IMR-90 (cell line): ENCODE measurements at regions not wholly inside any gene's neighbourhood (a gene's known extent, or its start where the extent isn't known, plus 50 kb on each side); places are given as distances from the start of the nearest gene placed in this dataset.

Source experiments
- ATAC-seq: fragments of 200-7000 bp; cut with Tn5 transposase; 2 replicates; pipeline ENCODE4 v1.9.1; 2020; ENCODE audit warnings: low read depth, mild to moderate bottlenecking, moderate library complexity
- BruUV-seq: library from RNA; stranded (reverse); fragments of 400-500 nt; replicated peaks from 2 replicates; lab custom pipeline; 2021; lab: Mats Ljungman, UMichigan
- CTCF ChIA-PET: fragments of 300-600 bp; formaldehyde crosslinking; extraction: SDS; loops from one replicate; lab custom pipeline; 2021; ENCODE audit warnings: antibody characterized with exemption; lab: Yijun Ruan, JAX
- POLR2A ChIA-PET: fragments of 300-600 bp; sonication (Branson Sonifier 250); formaldehyde crosslinking; loops from one replicate; lab custom pipeline; 2022; ENCODE audit warnings: antibody characterized with exemption; ENCODE audit not compliant: unreplicated experiment; lab: Charles Lee
- DNase-seq: peaks from one replicate; pipeline ENCODE4 v3.0.0; 2013
- H2AFZ ChIP-seq: replicated peaks from 2 replicates; pipeline ENCODE3; 2013; ENCODE audit warnings: low read length, mild to moderate bottlenecking; ENCODE audit not compliant: poor library complexity
- H2AK5ac ChIP-seq: 2 replicates; pipeline ENCODE4 v1.6.1; 2013; ENCODE audit warnings: low read depth, low read length, inconsistent platforms
- H2AK9ac ChIP-seq: replicated peaks from 2 replicates; pipeline ENCODE3; 2013; ENCODE audit warnings: mild to moderate bottlenecking, low read depth, low read length, moderate library complexity; ENCODE audit not compliant: poor library complexity
- H2BK120ac ChIP-seq: 2 replicates; pipeline ENCODE4 v1.6.1; 2013; ENCODE audit warnings: low read depth, low read length, inconsistent platforms
- H2BK15ac ChIP-seq: 3 replicates; pipeline ENCODE4 v1.6.1; 2013; ENCODE audit warnings: low read depth, low read length, inconsistent platforms
- H2BK20ac ChIP-seq: 2 replicates; pipeline ENCODE4 v1.6.1; 2013; ENCODE audit warnings: low read depth, mild to moderate bottlenecking, inconsistent platforms, low read length, moderate library complexity
- H2BK5ac ChIP-seq: 2 replicates; pipeline ENCODE4 v1.6.1; 2013; ENCODE audit warnings: mild to moderate bottlenecking, low read depth, low read length, inconsistent platforms; ENCODE audit not compliant: poor library complexity, severe bottlenecking
- H3K14ac ChIP-seq: replicated peaks from 2 replicates; pipeline ENCODE4 v1.6.1; 2013; ENCODE audit warnings: low read depth, low read length, inconsistent platforms
- H3K18ac ChIP-seq: 2 replicates; pipeline ENCODE4 v1.6.1; 2013; ENCODE audit warnings: low read depth, low read length, control low read depth
- H3K23ac ChIP-seq: 2 replicates; pipeline ENCODE4 v1.6.1; 2013; ENCODE audit warnings: low read depth, low read length, inconsistent platforms
- H3K27ac ChIP-seq: 2 replicates; pipeline ENCODE4 v1.5.1; 2013; ENCODE audit warnings: mild to moderate bottlenecking, control low read depth, low read length; ENCODE audit not compliant: insufficient read depth
- H3K27me3 ChIP-seq: 2 replicates; pipeline ENCODE4 v1.6.1; 2013; ENCODE audit warnings: low read length; ENCODE audit not compliant: control insufficient read depth, insufficient read depth
- H3K36me3 ChIP-seq: 2 replicates; pipeline ENCODE4 v1.6.1; 2013; ENCODE audit warnings: low read length, mixed read lengths; ENCODE audit not compliant: control insufficient read depth, insufficient read depth
- H3K4ac ChIP-seq: 2 replicates; pipeline ENCODE4 v1.6.1; 2013; ENCODE audit warnings: low read depth, low read length, inconsistent platforms
- H3K4me1 ChIP-seq: 2 replicates; pipeline ENCODE4 v1.6.1; 2013; ENCODE audit warnings: low read length, mixed read lengths; ENCODE audit not compliant: control insufficient read depth, insufficient read depth
- H3K4me2 ChIP-seq: 2 replicates; pipeline ENCODE4 v1.6.1; 2013; ENCODE audit warnings: low read depth, mild to moderate bottlenecking, control low read depth, low read length, moderate library complexity
- H3K4me3 ChIP-seq: 2 replicates; pipeline ENCODE4 v1.5.1; 2013; ENCODE audit warnings: low read depth, mild to moderate bottlenecking, control low read depth, low read length, moderate library complexity; ENCODE audit not compliant: insufficient read depth
- H3K56ac ChIP-seq: 2 replicates; pipeline ENCODE4 v1.6.1; 2013; ENCODE audit warnings: low read length, inconsistent platforms; ENCODE audit not compliant: insufficient read depth; ENCODE audit errors: extremely low read depth
- H3K79me1 ChIP-seq, 2 experiments: 2 replicates each; pipeline ENCODE4 v1.6.1; 2013; ENCODE audit warnings: low read length in 2 of 2, inconsistent platforms in 1 of 2, low read depth in 1 of 2
- H3K9ac ChIP-seq: 2 replicates; pipeline ENCODE4 v1.6.1; 2013; ENCODE audit warnings: low read depth, low read length, control low read depth
- H3K9me1 ChIP-seq: 2 replicates; pipeline ENCODE4 v1.6.1; 2013; ENCODE audit warnings: low read length, inconsistent platforms; ENCODE audit not compliant: insufficient read depth
- H3K9me3 ChIP-seq: 2 replicates; pipeline ENCODE4 v1.6.1; 2013; ENCODE audit warnings: low read length; ENCODE audit not compliant: control insufficient read depth, insufficient read depth
- H4K20me1 ChIP-seq: 2 replicates; pipeline ENCODE4 v1.6.1; 2013; ENCODE audit warnings: low read length, inconsistent platforms; ENCODE audit not compliant: insufficient read depth
- H4K5ac ChIP-seq: 2 replicates; pipeline ENCODE4 v1.6.1; 2013; ENCODE audit warnings: mild to moderate bottlenecking, low read depth, low read length, control low read depth
- H4K8ac ChIP-seq, 2 experiments: 2 replicates each; pipeline ENCODE4 v1.6.1; 2013; ENCODE audit warnings: low read depth in 2 of 2, low read length in 2 of 2, control low read depth in 1 of 2, inconsistent platforms in 1 of 2
- H4K91ac ChIP-seq: 2 replicates; pipeline ENCODE4 v1.6.1; 2013; ENCODE audit warnings: low read depth, low read length, inconsistent platforms; ENCODE audit not compliant: insufficient read depth
- BHLHE40 ChIP-seq: fragments of 150-350 bp; IDR thresholded peaks from 2 replicates; pipeline ENCODE4 v1.6.1; 2016; ENCODE audit warnings: mild to moderate bottlenecking, low read depth, low read length
- CEBPB ChIP-seq: IDR thresholded peaks from 2 replicates; pipeline ENCODE4 v1.6.1; 2012; ENCODE audit warnings: low read depth, low read length, improper control_type of control experiment
- CHD1 ChIP-seq: IDR thresholded peaks from 2 replicates; pipeline ENCODE4 v1.6.1; 2012; ENCODE audit warnings: low read depth, low read length, improper control_type of control experiment
- ELK1 ChIP-seq: fragments of 150-350 bp; IDR thresholded peaks from 2 replicates; pipeline ENCODE4 v1.6.1; 2016; ENCODE audit warnings: low read depth, mild to moderate bottlenecking, low read length, moderate library complexity, borderline replicate concordance
- FOS ChIP-seq: fragments of 150-350 bp; IDR thresholded peaks from 2 replicates; pipeline ENCODE4 v1.6.1; 2016; ENCODE audit warnings: low read depth, low read length
- MAFK ChIP-seq: IDR thresholded peaks from 2 replicates; pipeline ENCODE4 v1.6.1; 2012; ENCODE audit warnings: low read depth, low read length, improper control_type of control experiment
- MAZ ChIP-seq: IDR thresholded peaks from 2 replicates; pipeline ENCODE4 v1.6.1; 2012; ENCODE audit warnings: low read depth, mild to moderate bottlenecking, low read length, improper control_type of control experiment, moderate library complexity, borderline replicate concordance
- NFE2L2 ChIP-seq: fragments of 150-350 bp; IDR thresholded peaks from 2 replicates; pipeline ENCODE4 v1.6.1; 2016; ENCODE audit warnings: low read depth, mild to moderate bottlenecking, low read length
- POLR2A ChIP-seq: IDR thresholded peaks from 2 replicates; pipeline ENCODE4 v1.6.1; 2012; ENCODE audit warnings: mild to moderate bottlenecking, low read depth, low read length
- RAD21 ChIP-seq: IDR thresholded peaks from 2 replicates; pipeline ENCODE4 v1.6.1; 2012; ENCODE audit warnings: low read length, improper control_type of control experiment
- RCOR1 ChIP-seq: IDR thresholded peaks from 2 replicates; pipeline ENCODE4 v1.6.1; 2012; ENCODE audit warnings: mild to moderate bottlenecking, low read length, improper control_type of control experiment; ENCODE audit not compliant: insufficient replicate concordance
- RFX5 ChIP-seq: IDR thresholded peaks from 2 replicates; pipeline ENCODE4 v1.8.0; 2012; ENCODE audit warnings: low read depth, mild to moderate bottlenecking, low read length, moderate library complexity
- SMC3 ChIP-seq: fragments of 150-350 bp; IDR thresholded peaks from 2 replicates; pipeline ENCODE4 v1.6.1; 2016; ENCODE audit warnings: low read depth, mild to moderate bottlenecking, antibody characterized with exemption, low read length, moderate library complexity
- USF2 ChIP-seq: fragments of 150-350 bp; IDR thresholded peaks from 2 replicates; pipeline ENCODE4 v1.6.1; 2017; ENCODE audit warnings: mild to moderate bottlenecking, antibody characterized with exemption, low read length, low read depth
- WGBS, 2 experiments: methylation state at CpG; one replicate each; pipeline versions ENCODE4 v1.1.5 to v1.1.7; 2013; ENCODE audit warnings: missing lambda C conversion rate in 2 of 2; ENCODE audit not compliant: insufficient read length in 1 of 2; ENCODE audit errors: extremely low coverage in 2 of 2; 5-methylcytosine and 5-hydroxymethylcytosine counted together
- dilution Hi-C: fragments of 300-500 bp; cut with HindIII; formaldehyde crosslinking; loops from one replicate; pipeline ENCODE4 v1.14.3; 2018; ENCODE audit warnings: low sequenced_read_pairs; ENCODE audit not compliant: unreplicated experiment
- in situ Hi-C: fragments of 300-500 bp; cut with MboI; formaldehyde crosslinking; loops from 3 replicates; pipeline ENCODE4 v1.14.3; 2019; ENCODE audit warnings: low sequenced_read_pairs, inconsistent platforms, mixed read lengths
- intact Hi-C: fragments of 100-400 bp; cut with micrococcal nuclease; formaldehyde crosslinking; loops from 2 replicates; pipeline ENCODE4 v1.10.0; 2022

GRCh38 chr9:21694424-21694823, 108.0 kb upstream of the MTAP start:
- no peak overlapping the region for H2AK5ac ChIP-seq
- H3K27ac ChIP-seq: no peak overlapping the region
- no peak overlapping the region for H4K91ac ChIP-seq
- no peak overlapping the region for H3K23ac ChIP-seq
- H3K9me3 ChIP-seq: peaks cover 5% of the 10 kb centered on the region; the same call in 1 of the 2 replicates
- no peak overlapping the region for H3K56ac ChIP-seq
- H4K8ac ChIP-seq: no peak overlapping the region
- no peak overlapping the region for H4K5ac ChIP-seq
- no peak overlapping the region for H3K14ac ChIP-seq
- WGBS, 2 experiments: no CpG with 5 or more reads among the region's 6 CpGs
- no peak overlapping the region for H3K18ac ChIP-seq
- H3K27me3 ChIP-seq: no peaks in the 10 kb centered on the region
- peaks cover 6% of the 10 kb centered on the region for H3K4me1 ChIP-seq
- H4K20me1 ChIP-seq: no peaks in the 10 kb centered on the region
- no peak overlapping the region for H3K9ac ChIP-seq
- H3K9me1 ChIP-seq: peaks cover 3% of the 10 kb centered on the region; the same call in 1 of the 2 replicates
- H3K4ac ChIP-seq: no peak overlapping the region
- CTCF ChIA-PET: interaction anchor here (0.7 kb wide), 1 partner anchor 316 kb away, joined by 3 read pairs; no protein-coding TSS in a partner anchor
- no peak for TF ChIP-seq RFX5
- no peak for TF ChIP-seq ELK1
- TF ChIP-seq BHLHE40: no peak
- no peak for TF ChIP-seq NFE2L2
- no peak for TF ChIP-seq CEBPB
- TF ChIP-seq POLR2A: no peak
- TF ChIP-seq MAZ: no peak
- TF ChIP-seq SMC3: no peak
- no peak for TF ChIP-seq FOS
- TF ChIP-seq RCOR1: no peak
- no peak for TF ChIP-seq CHD1
- no peak for TF ChIP-seq MAFK
- TF ChIP-seq USF2: no peak
- TF ChIP-seq RAD21: no peak
- POLR2A ChIA-PET: no interaction called here
- no peak overlapping the region for H2BK120ac ChIP-seq
- no peak overlapping the region for H3K4me3 ChIP-seq
- dilution Hi-C loops: no loop called here
- intact Hi-C loops: no loop called here
- H3K79me1 ChIP-seq: no peaks in the 10 kb centered on the region
- H2AFZ ChIP-seq: no peak overlapping the region
- no peak overlapping the region for H2AK9ac ChIP-seq
- no peaks in the 10 kb centered on the region for H3K36me3 ChIP-seq
- ATAC-seq (no peak), DNase-seq (no peak)
- no peak overlapping the region for H2BK15ac ChIP-seq
- no peak overlapping the region for H2BK20ac ChIP-seq
- in situ Hi-C loops: loop anchor here (25.0 kb wide), 1 partner anchor 93 kb away; no protein-coding TSS in a partner anchor
- no peak overlapping the region for H3K4me2 ChIP-seq
- no peak overlapping the region for H2BK5ac ChIP-seq
- no TSS peak for BruUV-seq
